Cardiac muscle cell (in vitro differentiated cells and primary cell): ENCODE measurements at regions not wholly inside any gene's neighbourhood (a gene's known extent, or its start where the extent isn't known, plus 50 kb on each side); places are given as distances from the start of the nearest gene placed in this dataset.
A peak's percentile ranks its signal among the peaks of the same experiment; 100 is the strongest.

ENCODE experiments used
- DNase-seq, 2 donors: peaks; one replicate each; pipeline versions ENCODE4 v3.0.0 to v3.0.0-alpha.2; 2010 to 2017; ENCODE audit warnings: low read depth in 1 of 2, low spot score in 1 of 2
- H3K27ac ChIP-seq: fragments of 200-600 bp; sonication (generic); 2 replicates; pipeline ENCODE4 v1.5.1; 2016
- H3K27me3 ChIP-seq: fragments of 200-600 bp; sonication (generic); 2 replicates; pipeline ENCODE4 v1.6.0; 2016; ENCODE audit warnings: control low read depth
- H3K36me3 ChIP-seq: fragments of 200-600 bp; sonication (generic); 2 replicates; pipeline ENCODE4 v1.5.1; 2016; ENCODE audit warnings: control low read depth
- H3K4me1 ChIP-seq: fragments of 200-600 bp; sonication (generic); 2 replicates; pipeline ENCODE4 v1.8.1; 2017; ENCODE audit warnings: low read depth, mild to moderate bottlenecking, mixed run types
- H3K4me3 ChIP-seq: fragments of 200-600 bp; sonication (generic); 2 replicates; pipeline ENCODE4 v1.5.1; 2016; ENCODE audit warnings: mild to moderate bottlenecking
- H3K9me3 ChIP-seq: fragments of 200-600 bp; sonication (generic); 2 replicates; pipeline ENCODE4 v1.5.1; 2017; ENCODE audit warnings: low read depth, mild to moderate bottlenecking, control low read depth
- CTCF ChIP-seq: IDR thresholded peaks from 2 replicates; pipeline ENCODE4 v1.5.1; 2012; ENCODE audit warnings: low read depth, mild to moderate bottlenecking, low read length

- no peak for TF ChIP-seq CTCF
- DNase-seq = no peak
- Histone ChIP-seq H3K27ac (no peak overlapping the region), H3K9me3 (no peaks in the 10 kb centered on the region), H3K36me3 (no peaks in the 10 kb centered on the region), H3K27me3 (no peaks in the 10 kb centered on the region), H3K4me1 (peaks cover 6% of the 10 kb centered on the region), H3K4me3 (no peak overlapping the region)
Measured at GRCh38 chr2:224264259-224264658, 137.6 kb downstream of the FAM124B start.

GRCh38 chr2:224263571-224264043 lies 138.3 kb downstream of the FAM124B start:
- Histone ChIP-seq H3K4me3 (no peak overlapping the region), H3K4me1 (peaks cover 6% of the 10 kb centered on the region), H3K27me3 (no peaks in the 10 kb centered on the region), H3K27ac (no peak overlapping the region), H3K36me3 (no peaks in the 10 kb centered on the region), H3K9me3 (no peaks in the 10 kb centered on the region)
- peak in 1 of 2 donors; percentile 51 for DNase-seq
- TF ChIP-seq CTCF = no peak

GRCh38 chr2:224261326-224261725 lies 140.6 kb downstream of the FAM124B start:
- TF ChIP-seq CTCF = no peak
- no peaks in the 10 kb centered on the region for H3K9me3 ChIP-seq
- H3K27ac ChIP-seq = no peak overlapping the region
- peaks cover 6% of the 10 kb centered on the region for H3K4me1 ChIP-seq
- H3K36me3 ChIP-seq = no peaks in the 10 kb centered on the region
- no peaks in the 10 kb centered on the region for H3K27me3 ChIP-seq
- no peak overlapping the region for H3K4me3 ChIP-seq
- DNase-seq = peak in 1 of 2 donors; percentile 54

GRCh38 chr2:224260372-224261020 lies 141.4 kb downstream of the FAM124B start:
- peak in 1 of 2 donors; percentile 42 for DNase-seq
- Histone ChIP-seq H3K4me3 (no peak overlapping the region), H3K9me3 (no peaks in the 10 kb centered on the region), H3K4me1 (peaks cover 6% of the 10 kb centered on the region), H3K27me3 (no peaks in the 10 kb centered on the region), H3K27ac (no peak overlapping the region), H3K36me3 (no peaks in the 10 kb centered on the region)
- TF ChIP-seq CTCF = no peak

GRCh38 chr2:224259831-224260230 lies 142.1 kb downstream of the FAM124B start:
- H3K27me3 ChIP-seq = no peaks in the 10 kb centered on the region
- H3K27ac ChIP-seq = no peak overlapping the region

More at GRCh38 chr2:224259831-224260230, 142.1 kb downstream of the FAM124B start:
- TF ChIP-seq CTCF = no peak
- H3K4me3 ChIP-seq = no peak overlapping the region
- peaks cover 6% of the 10 kb centered on the region for H3K4me1 ChIP-seq
- no peaks in the 10 kb centered on the region for H3K36me3 ChIP-seq
- DNase-seq = peak in 1 of 2 donors; percentile 66
- H3K9me3 ChIP-seq = no peaks in the 10 kb centered on the region
